H1 (cell line): ENCODE measurements at regions not wholly inside any gene's neighbourhood (a gene's known extent, or its start where the extent isn't known, plus 50 kb on each side); places are given as distances from the start of the nearest gene placed in this dataset.

Experiments used
- CTCF ChIA-PET: fragments of 300-600 bp; sonication (Branson Sonifier 250); formaldehyde crosslinking; loops from one replicate; lab custom pipeline; 2021; ENCODE audit not compliant: partially characterized antibody; lab: Charles Lee
- POLR2A ChIA-PET: fragments of 300-600 bp; sonication (Branson Sonifier 250); formaldehyde crosslinking; loops from one replicate; lab custom pipeline; 2021; ENCODE audit warnings: inconsistent platforms; ENCODE audit not compliant: partially characterized antibody; lab: Charles Lee
- DNase-seq, 2 experiments: peaks; one replicate each; pipeline versions ENCODE4 v3.0.0 to v3.0.0-alpha.2; 2010 to 2022; ENCODE audit warnings: low spot score in 2 of 2, low read depth in 1 of 2, mixed read lengths in 1 of 2
- FAIRE-seq: peaks from 2 replicates; lab custom pipeline; 2011; peaks lifted over from hg19 to GRCh38; lab: Jason Lieb, UNC
- H2AFZ ChIP-seq: 2 replicates; pipeline ENCODE4 v1.8.1; 2012; ENCODE audit warnings: low read length, inconsistent platforms
- H2AK5ac ChIP-seq: 2 replicates; pipeline ENCODE4 v1.6.1; 2013; ENCODE audit warnings: low read depth, low read length
- H2BK120ac ChIP-seq: replicated peaks from 2 replicates; pipeline ENCODE3; 2013; ENCODE audit warnings: low read depth, low read length, inconsistent platforms
- H2BK12ac ChIP-seq: 2 replicates; pipeline ENCODE4 v1.6.1; 2013; ENCODE audit warnings: low read depth, low read length
- H2BK15ac ChIP-seq: 2 replicates; pipeline ENCODE4 v1.6.1; 2013; ENCODE audit warnings: low read length
- H2BK20ac ChIP-seq: 2 replicates; pipeline ENCODE4 v1.6.1; 2013; ENCODE audit warnings: low read length
- H2BK5ac ChIP-seq: 2 replicates; pipeline ENCODE4 v1.6.1; 2013; ENCODE audit warnings: low read depth, low read length
- H3K14ac ChIP-seq: 2 replicates; pipeline ENCODE4 v1.6.1; 2013; ENCODE audit warnings: inconsistent platforms; ENCODE audit not compliant: insufficient read length
- H3K18ac ChIP-seq: 2 replicates; pipeline ENCODE4 v1.6.1; 2013; ENCODE audit warnings: low read length; ENCODE audit errors: extremely low read depth
- H3K23ac ChIP-seq: 2 replicates; pipeline ENCODE4 v1.6.1; 2013; ENCODE audit warnings: inconsistent platforms; ENCODE audit not compliant: insufficient read length
- H3K23me2 ChIP-seq: 2 replicates; pipeline ENCODE4 v1.6.1; 2013; ENCODE audit warnings: low read depth, low read length
- H3K27ac ChIP-seq: 2 replicates; pipeline ENCODE4 v1.6.1; 2011; ENCODE audit warnings: low read depth, low read length, inconsistent platforms
- H3K27me3 ChIP-seq, 4 experiments: replicated peaks in 1 of 4; 1 replicate in 1 of 4; 2 replicates in 3 of 4; pipeline versions ENCODE4 v1.6.1 to v1.8.1; 2011 to 2013; ENCODE audit warnings: low read length in 3 of 4, mild to moderate bottlenecking in 3 of 4, inconsistent platforms in 2 of 4, mixed read lengths in 2 of 4, moderate library complexity in 1 of 4; ENCODE audit not compliant: control insufficient read depth in 3 of 4, insufficient read depth in 3 of 4; ENCODE audit errors: extremely low read depth in 1 of 4
- H3K36me3 ChIP-seq, 4 experiments: 2 replicates each; pipeline versions ENCODE4 v1.6.1 to v1.8.1; 2011 to 2013; ENCODE audit warnings: mild to moderate bottlenecking in 4 of 4, low read length in 3 of 4, moderate library complexity in 2 of 4, control low read depth in 1 of 4, inconsistent platforms in 1 of 4; ENCODE audit not compliant: insufficient read depth in 4 of 4, control insufficient read depth in 2 of 4
- H3K4ac ChIP-seq: replicated peaks from 2 replicates; pipeline ENCODE3; 2013; ENCODE audit warnings: low read length, low read depth, mixed read lengths, inconsistent platforms; ENCODE audit not compliant: insufficient read length
- H3K4me1 ChIP-seq, 4 experiments: replicated peaks in 1 of 4; 1 replicate in 1 of 4; 2 replicates in 3 of 4; pipeline versions ENCODE4 v1.6.1 to v1.8.1; 2011 to 2013; ENCODE audit warnings: low read length in 3 of 4, inconsistent platforms in 2 of 4, mixed read lengths in 1 of 4; ENCODE audit not compliant: insufficient read depth in 4 of 4, control insufficient read depth in 3 of 4
- H3K4me2 ChIP-seq, 2 experiments: 2 replicates each; pipeline versions ENCODE4 v1.6.1 to v1.8.1; 2011 to 2013; ENCODE audit warnings: low read depth in 2 of 2, low read length in 2 of 2, control low read depth in 1 of 2, inconsistent platforms in 1 of 2, mild to moderate bottlenecking in 1 of 2; ENCODE audit not compliant: insufficient read depth in 1 of 2
- H3K4me3 ChIP-seq, 4 experiments: fragments of 200-600, 300-600 bp in 1 of 4; sonication (generic), shearing (Covaris generic), sonication (Bioruptor Twin) in 1 of 4; 2 replicates each; pipeline versions ENCODE4 v1.5.1 to v1.8.1; 2011 to 2016; ENCODE audit warnings: low read length in 4 of 4, low read depth in 3 of 4, control low read depth in 2 of 4, inconsistent platforms in 2 of 4, mild to moderate bottlenecking in 2 of 4, mixed read lengths in 1 of 4, moderate library complexity in 1 of 4; ENCODE audit not compliant: insufficient read depth in 2 of 4; ENCODE audit errors: extremely low read depth in 1 of 4
- H3K56ac ChIP-seq: replicated peaks from 2 replicates; pipeline ENCODE3; 2013; ENCODE audit warnings: low read depth, mild to moderate bottlenecking, mixed read lengths, low read length, inconsistent platforms; ENCODE audit not compliant: insufficient read length
- H3K79me1 ChIP-seq: 2 replicates; pipeline ENCODE4 v1.6.1; 2013; ENCODE audit warnings: low read depth, low read length, control low read depth
- H3K79me2 ChIP-seq, 2 experiments: 2 replicates each; pipeline versions ENCODE4 v1.6.1 to v1.8.1; 2012 to 2013; ENCODE audit warnings: low read length in 2 of 2, mild to moderate bottlenecking in 2 of 2, inconsistent platforms in 1 of 2; ENCODE audit not compliant: insufficient read depth in 2 of 2, control insufficient read depth in 1 of 2
- H3K9ac ChIP-seq, 4 experiments: replicated peaks in 1 of 4; 1 replicate in 1 of 4; 2 replicates in 3 of 4; pipeline versions ENCODE4 v1.6.1 to v1.8.1; 2011 to 2013; ENCODE audit warnings: low read depth in 3 of 4, low read length in 3 of 4, control low read depth in 2 of 4, mild to moderate bottlenecking in 2 of 4, moderate library complexity in 2 of 4, inconsistent platforms in 1 of 4; ENCODE audit errors: extremely low read depth in 1 of 4
- H3K9me3 ChIP-seq, 2 experiments: 2 replicates each; pipeline versions ENCODE4 v1.6.1 to v1.8.1; 2012 to 2013; ENCODE audit warnings: mild to moderate bottlenecking in 2 of 2, moderate library complexity in 2 of 2, control low read depth in 1 of 2, inconsistent platforms in 1 of 2, low read depth in 1 of 2, low read length in 1 of 2, mixed read lengths in 1 of 2; ENCODE audit not compliant: insufficient read depth in 2 of 2
- H4K20me1 ChIP-seq, 2 experiments: replicated peaks in 1 of 2; 2 replicates each; pipeline versions ENCODE3 to v1.8.1; 2011 to 2013; ENCODE audit warnings: inconsistent platforms in 2 of 2, low read length in 2 of 2, mild to moderate bottlenecking in 1 of 2; ENCODE audit not compliant: insufficient read depth in 2 of 2, control insufficient read depth in 1 of 2
- H4K5ac ChIP-seq: 2 replicates; pipeline ENCODE4 v1.6.1; 2013; ENCODE audit warnings: low read length, low read depth, mixed read lengths, inconsistent platforms; ENCODE audit not compliant: insufficient read length
- H4K8ac ChIP-seq: 2 replicates; pipeline ENCODE4 v1.8.0; 2013; ENCODE audit warnings: mild to moderate bottlenecking, moderate library complexity, low read length, inconsistent platforms; ENCODE audit not compliant: insufficient read depth; ENCODE audit errors: extremely low read depth
- H4K91ac ChIP-seq: replicated peaks from 2 replicates; pipeline ENCODE3; 2013; ENCODE audit warnings: low read length, mixed read lengths, inconsistent platforms; ENCODE audit not compliant: insufficient read length
- BRCA1 ChIP-seq: IDR thresholded peaks from 2 replicates; pipeline ENCODE4 v1.6.1; 2012; ENCODE audit warnings: low read depth, low read length, improper control_type of control experiment
- E2F6 ChIP-seq: IDR thresholded peaks from 2 replicates; pipeline ENCODE4 v1.6.1; 2012; ENCODE audit warnings: inconsistent platforms
- EP300 ChIP-seq, 2 experiments: IDR thresholded peaks; 1 replicate in 1 of 2; 2 replicates in 1 of 2; pipeline ENCODE4 v1.6.1; 2011 to 2012; ENCODE audit warnings: low read depth in 2 of 2, low read length in 2 of 2, mild to moderate bottlenecking in 2 of 2, borderline replicate concordance in 1 of 2, inconsistent platforms in 1 of 2, moderate library complexity in 1 of 2
- POU5F1 ChIP-seq: IDR thresholded peaks from 2 replicates; pipeline ENCODE4 v1.6.1; 2011; ENCODE audit warnings: low read depth, mild to moderate bottlenecking, low read length, moderate library complexity
- WGBS, 2 experiments: shearing (Covaris generic) in 1 of 2; methylation state at CpG; one replicate each; pipeline versions ENCODE4 v1.1.6 to v1.1.7; 2013 to 2015; ENCODE audit warnings: low lambda C conversion rate in 2 of 2, mixed read lengths in 2 of 2, inconsistent platforms in 1 of 2, low coverage in 1 of 2, missing lambda C conversion rate in 1 of 2; ENCODE audit not compliant: insufficient replicate concordance in 2 of 2, insufficient coverage in 1 of 2, insufficient read length in 1 of 2; ENCODE audit errors: extremely low coverage in 1 of 2, missing lambda C conversion rate in 1 of 2; 5-methylcytosine and 5-hydroxymethylcytosine counted together
- TF ChIP-seq, protein P1 (sequence below): IDR thresholded peaks from 2 replicates; pipeline ENCODE4 v1.6.1; 2011; ENCODE audit warnings: low read length, improper control_type of control experiment
- TF ChIP-seq, protein P2 (sequence below): IDR thresholded peaks from 2 replicates; pipeline ENCODE4 v1.6.1; 2012; ENCODE audit warnings: inconsistent platforms

DNA sequence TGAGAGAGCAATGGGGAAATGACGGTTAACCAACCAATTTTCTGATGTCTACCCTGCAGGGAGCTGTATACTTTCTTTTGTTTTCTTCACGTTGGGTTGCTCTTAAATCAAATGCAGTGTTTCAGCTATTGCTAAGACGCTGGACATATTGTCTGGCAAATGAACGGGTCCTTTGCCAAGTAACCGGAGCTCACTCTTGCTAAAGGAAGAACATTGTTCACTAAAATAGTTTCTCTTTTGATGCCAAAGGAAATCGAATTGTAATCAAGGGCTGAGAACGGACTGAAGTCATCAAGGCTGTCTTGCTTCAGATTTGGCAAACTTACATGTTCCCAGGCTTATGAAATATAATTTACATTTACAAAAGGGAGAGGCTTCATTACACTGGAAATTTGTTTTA, 142.3 kb upstream of the ARGLU1 start:
- no peak overlapping the region for H2BK5ac ChIP-seq
- no peaks in the 10 kb centered on the region for H3K79me2 ChIP-seq
- H3K9me3 ChIP-seq, result no peaks in the 10 kb centered on the region
- no peaks in the 10 kb centered on the region for H4K20me1 ChIP-seq
- no peaks in the 10 kb centered on the region; the same call in 1 of the 2 replicates for H3K23me2 ChIP-seq
- H3K4me1 ChIP-seq, result peaks cover 0 to 3% (median 0%) of the 10 kb centered on the region in 4 experiments; a peak in 2 of 7 replicates
- no peak overlapping the region for H2BK120ac ChIP-seq
- no peak for TF ChIP-seq EP300 (IDR thresholded peaks at IDR 0.05; ENCODE audit: borderline replicate concordance in 1 of 2, low read depth in 2 of 2, low read length in 2 of 2)
- TF ChIP-seq, protein P1, sequence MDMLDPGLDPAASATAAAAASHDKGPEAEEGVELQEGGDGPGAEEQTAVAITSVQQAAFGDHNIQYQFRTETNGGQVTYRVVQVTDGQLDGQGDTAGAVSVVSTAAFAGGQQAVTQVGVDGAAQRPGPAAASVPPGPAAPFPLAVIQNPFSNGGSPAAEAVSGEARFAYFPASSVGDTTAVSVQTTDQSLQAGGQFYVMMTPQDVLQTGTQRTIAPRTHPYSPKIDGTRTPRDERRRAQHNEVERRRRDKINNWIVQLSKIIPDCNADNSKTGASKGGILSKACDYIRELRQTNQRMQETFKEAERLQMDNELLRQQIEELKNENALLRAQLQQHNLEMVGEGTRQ, result no peak
- TF ChIP-seq, protein P2, sequence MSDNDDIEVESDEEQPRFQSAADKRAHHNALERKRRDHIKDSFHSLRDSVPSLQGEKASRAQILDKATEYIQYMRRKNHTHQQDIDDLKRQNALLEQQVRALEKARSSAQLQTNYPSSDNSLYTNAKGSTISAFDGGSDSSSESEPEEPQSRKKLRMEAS, result no peak
- TF ChIP-seq BRCA1, result no peak
- TF ChIP-seq POU5F1, result no peak
- no peak for TF ChIP-seq E2F6
- TF ChIP-seq, all 59 proteins: peak for 0
- Histone ChIP-seq H3K79me1 (no peaks in the 10 kb centered on the region), H3K27ac (no peak overlapping the region), H4K91ac (no peak overlapping the region), H2AK5ac (no peak overlapping the region), H3K9ac (no peak overlapping the region), H3K4me2 (no peak overlapping the region), H3K27me3 (no peaks in the 10 kb centered on the region), H2BK20ac (no peak overlapping the region), H3K56ac (no peak overlapping the region), H3K18ac (no peak overlapping the region), H2BK15ac (no peak overlapping the region), H4K8ac (no peak overlapping the region), H2BK12ac (no peak overlapping the region), H3K14ac (no peak overlapping the region), H2AFZ (no peak overlapping the region), H3K4ac (no peak overlapping the region), H4K5ac (no peak overlapping the region), H3K36me3 (no peaks in the 10 kb centered on the region), H3K4me3 (no peak overlapping the region), H3K23ac (no peak overlapping the region)
- 87% methylated on average over 7 of the region's 7 CpGs; no CpG with 5 or more reads in 1 of the 2 experiments for WGBS, 2 experiments
- FAIRE-seq, result no peak
- CTCF ChIA-PET, result interaction anchor here (2.0 kb wide), 1 partner anchor 13 kb away, joined by 6 read pairs; no protein-coding TSS in a partner anchor
- POLR2A ChIA-PET, result no interaction called here
- no peak for DNase-seq
